Right lobe of liver (tissue), 4 donors: ENCODE measurements at regions not wholly inside any gene's neighbourhood (a gene's known extent, or its start where the extent isn't known, plus 50 kb on each side); places are given as distances from the start of the nearest gene placed in this dataset.

Experiments used
- CTCF ChIP-seq, 4 donors: fragments of 200-600 bp in 3 of 4; fragments of 450-650 bp in 1 of 4; IDR thresholded peaks; one replicate each; pipeline versions ENCODE4 v1.5.1 to v1.8.0; 2016 to 2022; ENCODE audit warnings: antibody characterized with exemption in 4 of 4, mild to moderate bottlenecking in 2 of 4
- POLR2A ChIP-seq: fragments of 450-650 bp; IDR thresholded peaks from one replicate; pipeline ENCODE4 v1.6.1; 2017; ENCODE audit warnings: antibody characterized with exemption, mild to moderate bottlenecking
- donor health status: DM: no; HTN: no; CAD: no.
- donor health status: DM: no; HTN: no; CAD: no.
- donor health status: DM: no; HTN: yes; CAD: no.

GRCh38 chr18:59041296-59041695, 98.4 kb upstream of the SEC11C start:
- TF ChIP-seq CTCF (IDR thresholded peaks at IDR 0.05) (no peak), POLR2A (no peak)
